PFSK-1 (cell line): ENCODE measurements at regions not wholly inside any gene's neighbourhood (a gene's known extent, or its start where the extent isn't known, plus 50 kb on each side); places are given as distances from the start of the nearest gene placed in this dataset.

ENCODE experiments used
- POLR2AphosphoS5 ChIP-seq: IDR thresholded peaks from 2 replicates; pipeline ENCODE4 v1.6.1; 2012; ENCODE audit warnings: low read depth, mild to moderate bottlenecking, control low read depth, low read length, moderate library complexity
- SIN3A ChIP-seq: IDR thresholded peaks from 2 replicates; pipeline ENCODE4 v1.6.1; 2012; ENCODE audit warnings: mild to moderate bottlenecking, low read length, moderate library complexity, borderline replicate concordance; ENCODE audit not compliant: insufficient read depth
- TAF1 ChIP-seq: IDR thresholded peaks from 2 replicates; pipeline ENCODE4 v1.6.1; 2012; ENCODE audit warnings: low read length, control low read depth, borderline replicate concordance; ENCODE audit not compliant: insufficient read depth

GRCh38 chr4:32929796-32930699 is 2209.9 kb downstream of the PCDH7 start:
- TF ChIP-seq POLR2AphosphoS5 (no peak), TAF1 (no peak), SIN3A (no peak)
